ENCODE measurements at regions not wholly inside any gene's neighbourhood (a gene's known extent, or its start where the extent isn't known, plus 50 kb on each side); places are given as distances from the start of the nearest gene placed in this dataset.

- TF ChIP-seq ZNF565 (CRISPR knock-in tag; conservative IDR thresholded peaks at IDR 0.05; ENCODE audit: low read depth) (no peak), SNAI2 (CRISPR knock-in tag; IDR thresholded peaks at IDR 0.05) (no peak)
These were observed 168.4 kb downstream of the TTLL2 start for GRCh38 chr6:167493310-167493709.

Data from SK-N-SH treated with all-trans-retinoic acid at 6 μM for 48 hours (cell line).